ENCODE measurements at regions not wholly inside any gene's neighbourhood (a gene's known extent, or its start where the extent isn't known, plus 50 kb on each side); places are given as distances from the start of the nearest gene placed in this dataset.

DNA sequence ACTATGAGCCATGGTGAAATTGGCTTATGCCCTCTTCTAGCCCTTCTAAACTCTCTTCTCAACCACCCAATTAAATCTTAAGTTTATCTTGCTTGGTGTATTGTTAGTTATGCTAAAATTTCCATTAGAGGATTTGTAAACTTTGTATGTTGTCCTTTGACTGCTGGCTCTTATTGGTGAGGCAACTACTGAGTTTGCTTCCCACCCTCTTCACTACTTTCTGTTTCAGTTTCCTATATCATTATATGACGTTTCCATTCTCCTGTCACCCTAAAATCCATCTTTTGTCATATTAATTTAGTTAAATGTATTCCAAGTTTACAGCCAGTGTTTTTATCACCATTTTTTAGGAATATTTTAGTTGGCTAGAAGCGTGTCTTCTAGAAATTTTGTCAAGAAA is 80.9 kb upstream of the VWC2 start:
- ChIA-PET CTCF (no interaction called here), POLR2A (no interaction called here), RAD21 (ENCODE audit: low non-redundant PET in 1 of 2, low total read pairs in 2 of 2, uncharacterized antibody in 2 of 2, unreplicated experiment in 2 of 2) (no interaction called here)
- Histone ChIP-seq H3K27me3 (ENCODE audit: insufficient read depth, low read length) (no peaks in the 10 kb centered on the region), H3K4me2 (ENCODE audit: low read length) (no peak overlapping the region), H3K9ac (ENCODE audit: low read length) (no peak overlapping the region), H3K27ac (ENCODE audit: low read depth, low read length) (no peak overlapping the region), H3K79me2 (ENCODE audit: insufficient read depth, low read length) (no peaks in the 10 kb centered on the region), H3K36me3 (ENCODE audit: control insufficient read depth in 1 of 2, insufficient read depth in 2 of 2, low read length in 2 of 2) (no peaks in the 10 kb centered on the region), H3K9me2 (ENCODE audit: insufficient read depth) (no peaks in the 10 kb centered on the region), H3K4me1 (ENCODE audit: control insufficient read depth in 1 of 2, insufficient read depth in 2 of 2, low read length in 2 of 2) (no peaks in the 10 kb centered on the region), H4K20me1 (ENCODE audit: insufficient read depth) (no peaks in the 10 kb centered on the region), H3K9me3 (ENCODE audit: control insufficient read depth in 1 of 2, insufficient read depth in 1 of 2, low read depth in 1 of 2, low read length in 2 of 2) (no peaks in the 10 kb centered on the region; a peak in 1 of 4 replicates), H3K4me3 (replicated peaks in 1 of 2; ENCODE audit: low read depth in 1 of 2, low read length in 2 of 2) (no peak overlapping the region), H2AFZ (ENCODE audit: low read depth, low read length, poor library complexity, severe bottlenecking) (no peak overlapping the region)
- intact Hi-C loops (cut with micrococcal nuclease): no loop called here
- no TSS peak for BruUV-seq (replicated peaks)
- ATAC-seq (no peak), DNase-seq (ENCODE audit: low read depth, low spot score) (no peak)
- TF ChIP-seq EZH2 (IDR thresholded peaks at IDR 0.05) (no peak), ZFX (IDR thresholded peaks at IDR 0.05) (no peak), SIN3A (IDR thresholded peaks at IDR 0.05; ENCODE audit: low read depth) (no peak), ZNF274 (IDR thresholded peaks at IDR 0.05; ENCODE audit: low read depth, low read length) (no peak), TCF7L2 (IDR thresholded peaks at IDR 0.05; ENCODE audit: borderline replicate concordance, extremely low read depth, insufficient read depth, insufficient read length) (no peak), POLR2A (IDR thresholded peaks at IDR 0.05; ENCODE audit: borderline replicate concordance, extremely low read depth, insufficient read depth, insufficient read length) (no peak), FOSL1 (IDR thresholded peaks at IDR 0.05; ENCODE audit: low read depth) (no peak), YY1 (IDR thresholded peaks at IDR 0.05; ENCODE audit: extremely low read depth, insufficient replicate concordance, low read depth, low read length) (no peak), POLR2AphosphoS5 (IDR thresholded peaks at IDR 0.05; ENCODE audit: low read depth, low read length) (no peak), SP1 (IDR thresholded peaks at IDR 0.05; ENCODE audit: low read depth) (no peak), EZH2phosphoT487 (IDR thresholded peaks at IDR 0.05; ENCODE audit: borderline replicate concordance) (no peak), ELF1 (IDR thresholded peaks at IDR 0.05; ENCODE audit: borderline replicate concordance, low read depth) (no peak)
- TF ChIP-seq, protein P1, sequence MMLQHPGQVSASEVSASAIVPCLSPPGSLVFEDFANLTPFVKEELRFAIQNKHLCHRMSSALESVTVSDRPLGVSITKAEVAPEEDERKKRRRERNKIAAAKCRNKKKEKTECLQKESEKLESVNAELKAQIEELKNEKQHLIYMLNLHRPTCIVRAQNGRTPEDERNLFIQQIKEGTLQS (IDR thresholded peaks at IDR 0.05): no peak
- TF ChIP-seq, protein P2, sequence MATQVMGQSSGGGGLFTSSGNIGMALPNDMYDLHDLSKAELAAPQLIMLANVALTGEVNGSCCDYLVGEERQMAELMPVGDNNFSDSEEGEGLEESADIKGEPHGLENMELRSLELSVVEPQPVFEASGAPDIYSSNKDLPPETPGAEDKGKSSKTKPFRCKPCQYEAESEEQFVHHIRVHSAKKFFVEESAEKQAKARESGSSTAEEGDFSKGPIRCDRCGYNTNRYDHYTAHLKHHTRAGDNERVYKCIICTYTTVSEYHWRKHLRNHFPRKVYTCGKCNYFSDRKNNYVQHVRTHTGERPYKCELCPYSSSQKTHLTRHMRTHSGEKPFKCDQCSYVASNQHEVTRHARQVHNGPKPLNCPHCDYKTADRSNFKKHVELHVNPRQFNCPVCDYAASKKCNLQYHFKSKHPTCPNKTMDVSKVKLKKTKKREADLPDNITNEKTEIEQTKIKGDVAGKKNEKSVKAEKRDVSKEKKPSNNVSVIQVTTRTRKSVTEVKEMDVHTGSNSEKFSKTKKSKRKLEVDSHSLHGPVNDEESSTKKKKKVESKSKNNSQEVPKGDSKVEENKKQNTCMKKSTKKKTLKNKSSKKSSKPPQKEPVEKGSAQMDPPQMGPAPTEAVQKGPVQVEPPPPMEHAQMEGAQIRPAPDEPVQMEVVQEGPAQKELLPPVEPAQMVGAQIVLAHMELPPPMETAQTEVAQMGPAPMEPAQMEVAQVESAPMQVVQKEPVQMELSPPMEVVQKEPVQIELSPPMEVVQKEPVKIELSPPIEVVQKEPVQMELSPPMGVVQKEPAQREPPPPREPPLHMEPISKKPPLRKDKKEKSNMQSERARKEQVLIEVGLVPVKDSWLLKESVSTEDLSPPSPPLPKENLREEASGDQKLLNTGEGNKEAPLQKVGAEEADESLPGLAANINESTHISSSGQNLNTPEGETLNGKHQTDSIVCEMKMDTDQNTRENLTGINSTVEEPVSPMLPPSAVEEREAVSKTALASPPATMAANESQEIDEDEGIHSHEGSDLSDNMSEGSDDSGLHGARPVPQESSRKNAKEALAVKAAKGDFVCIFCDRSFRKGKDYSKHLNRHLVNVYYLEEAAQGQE (IDR thresholded peaks at IDR 0.05; ENCODE audit: low read depth): no peak
- TF ChIP-seq, protein P3, sequence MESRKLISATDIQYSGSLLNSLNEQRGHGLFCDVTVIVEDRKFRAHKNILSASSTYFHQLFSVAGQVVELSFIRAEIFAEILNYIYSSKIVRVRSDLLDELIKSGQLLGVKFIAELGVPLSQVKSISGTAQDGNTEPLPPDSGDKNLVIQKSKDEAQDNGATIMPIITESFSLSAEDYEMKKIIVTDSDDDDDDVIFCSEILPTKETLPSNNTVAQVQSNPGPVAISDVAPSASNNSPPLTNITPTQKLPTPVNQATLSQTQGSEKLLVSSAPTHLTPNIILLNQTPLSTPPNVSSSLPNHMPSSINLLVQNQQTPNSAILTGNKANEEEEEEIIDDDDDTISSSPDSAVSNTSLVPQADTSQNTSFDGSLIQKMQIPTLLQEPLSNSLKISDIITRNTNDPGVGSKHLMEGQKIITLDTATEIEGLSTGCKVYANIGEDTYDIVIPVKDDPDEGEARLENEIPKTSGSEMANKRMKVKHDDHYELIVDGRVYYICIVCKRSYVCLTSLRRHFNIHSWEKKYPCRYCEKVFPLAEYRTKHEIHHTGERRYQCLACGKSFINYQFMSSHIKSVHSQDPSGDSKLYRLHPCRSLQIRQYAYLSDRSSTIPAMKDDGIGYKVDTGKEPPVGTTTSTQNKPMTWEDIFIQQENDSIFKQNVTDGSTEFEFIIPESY (IDR thresholded peaks at IDR 0.05; ENCODE audit: extremely low read depth, insufficient replicate concordance, low read length): no peak
